ENCODE measurements at regions not wholly inside any gene's neighbourhood (a gene's known extent, or its start where the extent isn't known, plus 50 kb on each side); places are given as distances from the start of the nearest gene placed in this dataset.

DNA sequence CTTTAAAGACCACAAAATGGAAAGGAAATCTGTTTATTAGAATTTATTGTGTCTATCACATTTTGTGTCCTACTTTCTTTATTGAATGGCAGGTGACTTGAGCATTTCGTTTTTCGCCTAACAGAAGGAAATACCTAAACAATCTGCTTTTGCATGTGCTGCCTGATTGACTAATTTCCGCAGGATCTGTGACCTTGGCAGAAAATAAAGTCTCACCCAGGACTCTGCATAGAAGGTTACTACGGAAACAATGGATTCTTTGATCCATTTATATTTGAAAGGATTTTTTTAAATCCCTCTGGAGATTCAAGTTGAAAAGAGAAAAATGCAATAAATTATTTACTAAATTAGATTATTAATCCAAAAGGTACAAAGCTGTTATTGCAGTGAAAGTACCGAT, 61.0 kb upstream of the CAST start:
- TF ChIP-seq, protein P1, sequence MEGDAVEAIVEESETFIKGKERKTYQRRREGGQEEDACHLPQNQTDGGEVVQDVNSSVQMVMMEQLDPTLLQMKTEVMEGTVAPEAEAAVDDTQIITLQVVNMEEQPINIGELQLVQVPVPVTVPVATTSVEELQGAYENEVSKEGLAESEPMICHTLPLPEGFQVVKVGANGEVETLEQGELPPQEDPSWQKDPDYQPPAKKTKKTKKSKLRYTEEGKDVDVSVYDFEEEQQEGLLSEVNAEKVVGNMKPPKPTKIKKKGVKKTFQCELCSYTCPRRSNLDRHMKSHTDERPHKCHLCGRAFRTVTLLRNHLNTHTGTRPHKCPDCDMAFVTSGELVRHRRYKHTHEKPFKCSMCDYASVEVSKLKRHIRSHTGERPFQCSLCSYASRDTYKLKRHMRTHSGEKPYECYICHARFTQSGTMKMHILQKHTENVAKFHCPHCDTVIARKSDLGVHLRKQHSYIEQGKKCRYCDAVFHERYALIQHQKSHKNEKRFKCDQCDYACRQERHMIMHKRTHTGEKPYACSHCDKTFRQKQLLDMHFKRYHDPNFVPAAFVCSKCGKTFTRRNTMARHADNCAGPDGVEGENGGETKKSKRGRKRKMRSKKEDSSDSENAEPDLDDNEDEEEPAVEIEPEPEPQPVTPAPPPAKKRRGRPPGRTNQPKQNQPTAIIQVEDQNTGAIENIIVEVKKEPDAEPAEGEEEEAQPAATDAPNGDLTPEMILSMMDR (IDR thresholded peaks at IDR 0.05): no peak
- TF ChIP-seq POLR2A (IDR thresholded peaks at IDR 0.05): no peak

All from ovary (tissue), 3 donors.